ENCODE measurements at regions not wholly inside any gene's neighbourhood (a gene's known extent, or its start where the extent isn't known, plus 50 kb on each side); places are given as distances from the start of the nearest gene placed in this dataset.

DNA sequence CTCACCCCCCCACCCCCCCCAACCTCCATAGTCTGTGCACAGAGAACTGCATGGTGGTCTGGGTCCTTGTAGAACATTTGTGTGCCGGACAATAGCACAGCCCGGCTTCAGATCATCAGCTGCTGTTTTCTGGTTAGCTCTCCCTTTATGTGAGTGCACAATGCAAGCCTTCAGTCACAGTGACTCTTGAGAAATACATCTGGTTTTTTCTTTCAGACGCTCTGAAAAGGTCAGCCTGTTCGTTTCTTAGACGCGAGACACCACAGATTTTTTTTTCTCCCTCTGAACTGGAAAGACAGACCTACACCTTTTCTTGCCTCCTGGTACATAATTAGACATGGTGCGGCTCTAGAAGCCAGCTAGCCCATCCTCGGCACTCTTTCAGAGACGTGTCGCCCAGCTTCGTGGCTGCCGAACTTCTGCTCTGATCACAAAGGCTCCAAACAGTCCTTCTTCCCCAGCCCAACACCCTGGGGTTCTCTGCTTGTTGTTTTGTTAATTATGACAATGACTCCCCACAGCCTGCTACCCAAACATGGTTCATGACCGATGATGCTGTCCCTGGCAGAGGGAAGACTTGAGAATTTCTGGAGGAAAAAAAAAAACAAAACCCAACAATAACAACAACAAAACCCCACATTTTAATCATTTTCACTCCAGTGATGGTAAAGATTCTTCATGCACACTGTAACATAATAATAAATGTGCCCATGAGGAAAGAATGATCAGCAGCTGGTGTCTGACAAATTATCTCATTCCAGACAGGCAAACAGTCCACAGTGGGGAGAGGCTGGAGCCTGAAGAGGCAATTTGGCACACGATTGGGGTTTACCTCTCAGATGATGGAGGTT, 241.4 kb upstream of the ZNF462 start:
- no peak for DNase-seq

DNA sequence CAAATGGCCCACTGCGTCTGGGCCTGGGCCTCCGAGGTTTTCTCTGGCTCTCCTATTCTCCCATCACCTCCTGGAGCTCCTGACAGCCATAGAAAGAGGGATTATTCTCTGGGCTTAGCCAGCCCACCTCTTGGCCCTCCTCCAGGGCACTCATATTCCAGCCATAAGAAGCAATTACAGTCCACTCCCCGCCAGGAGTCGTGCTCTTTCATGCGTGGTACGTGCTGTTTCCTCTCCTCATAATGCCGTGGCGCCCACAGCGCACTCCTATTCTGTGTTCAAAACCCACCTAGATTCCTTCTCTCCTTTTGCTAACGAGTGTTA, 240.8 kb upstream of the ZNF462 start:
- no peak for DNase-seq

GRCh38 chr9:106623558-106623957, 239.4 kb upstream of the ZNF462 start:
- DNase-seq, result no peak

GRCh38 chr9:106625259-106625789, 237.6 kb upstream of the ZNF462 start:
- DNase-seq, result no peak

DNA sequence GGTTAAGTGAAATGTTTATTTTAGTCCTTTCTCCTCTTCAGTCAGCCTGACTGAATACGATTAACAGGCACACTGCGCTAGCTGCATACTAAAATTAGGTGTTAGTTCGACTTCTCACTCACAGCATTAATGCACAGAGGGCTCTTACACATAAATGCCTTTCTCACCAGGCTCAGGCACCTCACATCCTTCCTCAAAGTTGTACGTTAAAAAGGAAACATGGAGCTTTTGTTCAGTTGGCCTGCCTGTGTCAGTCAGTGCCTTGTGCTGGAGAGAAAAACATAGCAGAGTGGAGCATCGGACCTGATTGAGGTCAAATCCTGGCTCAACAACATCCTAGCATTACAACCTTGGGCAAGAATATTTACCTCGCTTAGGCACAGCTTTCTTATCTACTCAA, 236.0 kb upstream of the ZNF462 start:
- no peak for DNase-seq

GRCh38 chr9:106632621-106633020, 230.3 kb upstream of the ZNF462 start:
- DNase-seq, result no peak

DNA sequence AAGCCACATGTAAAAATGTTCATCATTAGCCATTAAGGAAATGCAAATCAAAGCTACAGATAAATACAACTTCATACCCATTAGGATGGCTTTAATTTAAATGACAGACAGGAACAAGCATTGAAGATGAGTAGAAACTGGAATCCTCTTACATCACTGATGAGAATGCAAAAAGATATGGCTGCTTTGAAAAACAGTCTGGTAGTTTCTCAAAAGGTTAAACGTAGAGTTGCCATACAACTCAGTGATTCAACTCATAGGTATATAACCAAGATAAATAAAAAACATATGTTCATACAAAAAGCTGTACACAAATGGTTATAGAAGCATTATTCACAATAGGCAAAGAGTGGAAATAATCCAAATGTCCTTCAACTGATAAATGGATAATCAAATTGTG, 228.8 kb upstream of the ZNF462 start:
- no peak for DNase-seq

DNA sequence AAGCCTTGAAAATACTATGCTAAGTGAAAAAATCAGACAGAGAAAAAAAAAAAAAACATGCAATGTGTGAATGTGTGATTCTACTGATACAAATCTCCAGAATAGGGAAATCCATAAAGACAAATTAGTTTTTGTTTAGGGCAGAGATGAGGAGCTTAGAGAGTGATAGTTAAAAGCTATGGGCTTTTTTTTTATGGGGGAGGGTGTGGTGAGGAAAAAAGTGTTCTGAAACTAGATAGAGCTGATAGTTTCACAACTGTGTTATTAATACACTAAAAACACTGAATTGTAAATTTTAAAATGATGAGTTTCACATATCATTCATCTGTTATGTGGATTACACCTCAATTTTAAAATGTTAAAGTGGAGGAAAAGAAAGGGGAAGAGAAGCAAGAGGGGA, 228.3 kb upstream of the ZNF462 start:
- no peak for DNase-seq

- DNase-seq, result no peak
Measured at GRCh38 chr9:106637486-106637885, 225.5 kb upstream of the ZNF462 start.

GRCh38 chr9:106639873-106640568, 222.9 kb upstream of the ZNF462 start:
- DNase-seq, result no peak

GRCh38 chr9:106643211-106643930, 219.6 kb upstream of the ZNF462 start:
- DNase-seq, result no peak

DNA sequence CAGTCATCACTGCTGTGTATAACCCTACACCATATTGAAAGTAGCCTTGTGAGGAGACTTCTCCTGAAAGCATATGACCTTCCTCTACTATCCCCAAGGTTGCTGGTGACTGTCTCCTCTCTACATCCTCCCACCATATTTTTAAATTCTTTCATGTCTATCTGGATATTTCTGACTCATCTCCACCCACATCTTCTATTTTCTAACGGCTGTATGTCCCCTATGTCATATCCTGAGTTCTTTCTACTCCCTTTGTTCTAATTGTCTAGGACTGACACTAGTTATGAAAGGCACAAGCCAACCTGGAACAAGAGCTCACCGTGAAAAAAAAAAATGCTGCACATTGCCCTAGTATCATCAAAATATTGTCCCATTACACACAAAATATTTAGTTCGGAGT, 218.3 kb upstream of the ZNF462 start:
- DNase-seq, result no peak

DNA sequence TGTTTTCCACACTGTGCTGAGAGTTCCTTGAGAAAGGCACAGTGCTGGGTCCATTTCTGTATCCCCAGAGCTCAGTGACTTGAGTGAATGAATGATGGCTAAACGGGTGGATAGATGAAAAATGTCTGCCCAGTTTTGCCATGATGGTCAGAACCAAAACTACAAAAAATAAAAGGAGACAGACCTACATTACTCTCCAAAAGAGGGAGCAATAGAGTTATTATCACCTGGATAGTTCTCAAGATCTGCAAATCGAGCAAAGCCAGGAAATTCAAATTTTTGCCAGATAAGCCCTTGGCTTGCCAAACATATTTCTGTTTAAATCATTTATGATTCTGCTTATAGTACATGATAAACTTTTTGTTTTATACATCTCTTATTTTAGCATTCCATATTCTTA, 214.2 kb upstream of the ZNF462 start:
- DNase-seq, result no peak

DNA sequence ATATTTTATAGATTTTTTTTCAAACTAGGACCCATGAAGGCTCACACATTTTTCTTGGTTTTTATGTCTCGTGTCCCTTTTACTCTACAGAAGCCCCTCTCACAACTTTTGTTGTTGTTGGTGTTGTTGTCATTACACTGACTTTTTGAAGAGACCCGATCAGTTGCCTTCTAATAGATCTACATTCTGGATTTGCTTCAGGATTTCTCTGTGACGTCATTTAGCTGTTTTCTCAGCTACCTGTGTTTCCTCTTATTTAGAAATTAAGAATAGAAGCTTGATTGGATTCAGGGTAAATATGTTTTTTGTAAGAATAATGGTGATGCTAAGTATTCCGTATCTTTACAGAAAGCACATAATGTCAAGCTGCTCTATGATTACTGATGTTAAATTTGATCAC, 213.3 kb upstream of the ZNF462 start:
- DNase-seq, result no peak

- no peak for DNase-seq
Measured at GRCh38 chr9:106653213-106653612, 209.8 kb upstream of the ZNF462 start.

- no peak for DNase-seq
Measured at GRCh38 chr9:106655966-106656365, 207.0 kb upstream of the ZNF462 start.

DNA sequence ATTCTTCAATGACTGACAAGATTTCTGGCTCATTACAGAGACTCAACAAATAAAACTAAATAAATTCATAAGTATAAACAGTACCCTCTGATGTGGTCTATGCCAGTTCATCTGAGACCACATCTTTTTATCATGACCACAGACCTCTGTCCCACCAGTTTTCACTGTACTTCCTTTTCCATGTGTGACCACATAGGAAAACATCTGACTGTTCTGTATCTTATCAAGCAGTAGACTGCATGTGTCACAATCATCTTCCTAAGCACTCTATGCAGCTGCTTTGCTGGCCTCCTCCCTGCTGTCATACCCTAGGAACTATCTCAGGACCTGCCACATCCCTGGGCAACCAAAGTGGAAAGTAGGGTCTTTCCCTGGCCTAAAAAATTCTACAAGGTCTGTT, 205.0 kb upstream of the ZNF462 start:
- no peak for DNase-seq

DNA sequence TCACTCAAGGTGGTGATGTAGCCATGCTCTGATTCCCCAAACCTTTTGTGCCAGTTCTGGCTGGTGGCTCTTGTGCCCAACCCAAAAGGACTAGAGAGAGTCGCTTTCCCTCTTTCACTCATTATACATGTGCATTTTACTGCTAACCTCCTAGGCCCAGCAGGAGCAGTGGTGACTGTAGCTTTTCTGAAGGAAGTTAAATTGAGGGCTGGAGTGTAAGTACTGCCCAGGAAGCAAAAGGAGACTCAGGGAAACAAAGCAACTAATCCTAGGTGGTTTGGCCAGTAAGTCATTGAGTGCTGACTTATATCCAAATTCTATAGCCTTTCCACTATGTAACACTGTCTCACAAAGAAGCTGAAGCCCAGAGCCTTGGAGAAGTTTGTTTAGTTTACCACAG, 194.4 kb upstream of the ZNF462 start:
- no peak for DNase-seq

DNA sequence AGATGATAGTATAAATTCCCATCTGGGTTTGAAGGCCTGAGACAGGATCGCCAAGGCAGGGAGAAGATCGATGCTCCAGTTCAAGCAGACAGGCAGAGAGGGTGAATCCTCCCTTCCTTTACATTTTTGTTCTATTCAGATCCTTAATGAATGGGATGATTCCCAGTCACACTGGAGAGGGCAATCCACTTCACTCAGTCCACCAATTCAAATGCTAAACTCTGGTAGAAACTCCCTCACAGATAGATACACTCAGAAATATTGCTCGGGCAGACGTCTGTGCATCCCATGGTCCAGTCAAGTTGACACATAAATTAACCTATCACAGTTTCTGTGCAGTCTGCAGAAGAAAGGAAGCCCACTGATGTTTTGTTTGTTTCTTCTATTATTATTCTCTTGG, 193.1 kb upstream of the ZNF462 start:
- no peak for DNase-seq

DNA sequence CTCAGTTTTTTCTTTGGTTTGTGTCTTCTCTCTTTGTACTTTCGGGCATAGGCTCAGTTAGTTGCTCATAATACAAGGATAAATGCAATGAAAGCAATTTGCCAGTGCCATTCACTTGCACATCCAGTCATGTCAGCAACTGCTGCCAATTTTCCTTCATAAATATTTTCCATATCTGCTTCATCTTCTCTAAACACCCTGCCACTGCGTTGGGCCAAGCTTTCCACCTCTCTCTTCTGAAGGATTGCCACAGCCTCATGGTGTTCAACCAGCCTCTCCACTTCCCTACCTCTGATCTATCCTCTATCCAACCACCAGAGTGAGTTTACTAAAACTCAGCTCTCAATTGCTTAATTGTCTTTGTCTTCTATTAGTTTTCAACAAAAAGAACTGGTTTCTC, 192.5 kb upstream of the ZNF462 start:
- no peak for DNase-seq

- no peak for DNase-seq
Measured at GRCh38 chr9:106675780-106676179, 187.2 kb upstream of the ZNF462 start.

DNA sequence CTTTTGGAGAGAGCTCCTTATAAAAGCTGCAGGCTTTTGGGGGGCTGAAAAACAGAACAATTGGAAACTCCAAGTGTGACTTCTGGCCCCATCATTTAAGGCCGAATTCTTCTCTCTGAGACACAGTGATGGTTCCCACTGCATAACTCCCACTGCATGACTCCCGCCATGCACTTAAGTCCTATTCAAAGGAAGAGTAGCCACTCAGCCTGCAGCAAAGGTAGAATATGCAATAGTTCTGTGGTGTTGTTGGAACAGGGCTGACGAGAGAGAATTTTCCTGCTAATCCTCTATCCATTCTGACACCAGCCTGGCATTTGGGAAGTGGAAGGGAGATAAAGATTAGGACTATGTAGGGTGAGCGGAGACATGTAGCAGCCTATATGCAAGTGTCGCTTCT, 185.6 kb upstream of the ZNF462 start:
- no peak for DNase-seq

DNA sequence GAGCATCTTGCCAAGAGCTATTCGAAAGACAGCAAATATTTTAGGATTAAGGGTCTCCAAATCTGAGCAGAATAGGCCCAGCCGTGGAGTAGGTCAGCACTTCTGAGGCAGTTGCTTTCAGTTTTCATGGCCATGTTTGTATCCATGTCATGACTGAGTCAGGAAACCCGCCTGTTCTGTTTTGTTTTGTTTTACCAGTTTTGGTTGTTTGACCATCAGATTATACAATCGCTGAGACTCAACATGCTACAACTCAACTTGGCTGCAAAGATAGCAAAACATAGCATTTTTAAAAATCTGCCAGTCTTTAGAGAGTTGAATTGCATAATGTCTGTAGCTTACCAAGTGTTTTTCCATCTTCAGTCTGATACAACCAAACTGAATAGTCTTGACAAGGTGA, 185.1 kb upstream of the ZNF462 start:
- no peak for DNase-seq

- no peak for DNase-seq
Measured at GRCh38 chr9:106678273-106678672, 184.7 kb upstream of the ZNF462 start.

Data from stimulated activated CD4-positive, alpha-beta T cell treated with anti-CD3 and anti-CD28 coated beads, Interleukin-15, amount 100 ng/mL, for 24 hours (primary cell).